GM12878 (cell line): ENCODE measurements at regions not wholly inside any gene's neighbourhood (a gene's known extent, or its start where the extent isn't known, plus 50 kb on each side); places are given as distances from the start of the nearest gene placed in this dataset.

Source experiments
- ATAC-seq: fragments of 200-7000 bp; cut with Tn5 transposase; 3 replicates; pipeline ENCODE4 v1.9.1; 2020; ENCODE audit warnings: mild to moderate bottlenecking, moderate library complexity
- BruUV-seq: library from RNA; stranded (reverse); fragments of 400-500 nt; replicated peaks from 2 replicates; lab custom pipeline; 2021; lab: Mats Ljungman, UMichigan
- CTCF ChIA-PET: fragments of 300-600 bp; sonication (Branson Sonifier 250); formaldehyde crosslinking; extraction: SDS; loops from one replicate; lab custom pipeline; 2021; ENCODE audit warnings: inconsistent platforms; lab: Yijun Ruan, JAX
- POLR2A ChIA-PET: fragments of 350-600 bp; formaldehyde crosslinking; extraction: SDS; loops from one replicate; lab custom pipeline; 2021; ENCODE audit warnings: inconsistent platforms; lab: Charles Lee
- RAD21 ChIA-PET: fragments of 300-600 bp; sonication (Branson Sonifier 250); formaldehyde crosslinking; loops from one replicate; lab custom pipeline; 2023; ENCODE audit warnings: antibody characterized with exemption; ENCODE audit not compliant: unreplicated experiment; lab: Charles Lee
- SMC1A ChIA-PET: fragments of 300-600 bp; sonication (Branson Sonifier 250); formaldehyde crosslinking; loops from one replicate; lab custom pipeline; 2023; ENCODE audit not compliant: unreplicated experiment, uncharacterized antibody; lab: Charles Lee
- DNase-seq: peaks from one replicate; pipeline ENCODE4 v3.0.0-alpha.2; 2011; ENCODE audit warnings: low read depth, low spot score
- FAIRE-seq: peaks from 3 replicates; lab custom pipeline; 2011; peaks lifted over from hg19 to GRCh38; lab: Jason Lieb, UNC
- H2AFZ ChIP-seq: 2 replicates; pipeline ENCODE4 v1.6.0; 2011; ENCODE audit warnings: low read depth, low read length, control low read depth; ENCODE audit not compliant: control insufficient read depth
- H3K27ac ChIP-seq: 2 replicates; pipeline ENCODE4 v1.5.1; 2011; ENCODE audit warnings: control low read depth; ENCODE audit not compliant: control insufficient read depth, insufficient read depth
- H3K27me3 ChIP-seq, 2 experiments: replicated peaks in 1 of 2; 2 replicates each; pipeline versions ENCODE4 v1.6.0 to v1.6.1; 2011; ENCODE audit warnings: low read length in 1 of 2; ENCODE audit not compliant: control insufficient read depth in 2 of 2, insufficient read depth in 2 of 2
- H3K36me3 ChIP-seq, 2 experiments: 2 replicates each; pipeline ENCODE4 v1.5.1; 2011; ENCODE audit warnings: low read length in 1 of 2; ENCODE audit not compliant: control insufficient read depth in 2 of 2, insufficient read depth in 2 of 2
- H3K4me1 ChIP-seq: 2 replicates; pipeline ENCODE4 v1.6.1; 2011; ENCODE audit warnings: mild to moderate bottlenecking, low read length, moderate library complexity, mixed read lengths; ENCODE audit not compliant: control insufficient read depth, insufficient read depth
- H3K4me2 ChIP-seq: 2 replicates; pipeline ENCODE4 v1.6.0; 2011; ENCODE audit warnings: control low read depth; ENCODE audit not compliant: control insufficient read depth, insufficient read depth
- H3K4me3 ChIP-seq: fragments of 200-600 bp; sonication (generic); 2 replicates; pipeline ENCODE4 v1.5.1; 2016
- H3K79me2 ChIP-seq: 2 replicates; pipeline ENCODE4 v1.6.0; 2011; ENCODE audit warnings: low read length; ENCODE audit not compliant: control insufficient read depth, insufficient read depth
- H3K9ac ChIP-seq: 2 replicates; pipeline ENCODE4 v1.8.0; 2011; ENCODE audit warnings: low read length, control low read depth, mixed read lengths; ENCODE audit not compliant: control insufficient read depth, insufficient read depth
- H3K9me3 ChIP-seq: replicated peaks from 3 replicates; pipeline ENCODE4 v1.5.1; 2011; ENCODE audit warnings: mild to moderate bottlenecking, low read length; ENCODE audit not compliant: control insufficient read depth, insufficient read depth
- H4K20me1 ChIP-seq: 2 replicates; pipeline ENCODE4 v1.6.0; 2011; ENCODE audit not compliant: control insufficient read depth, insufficient read depth
- ASH2L ChIP-seq: fragments of 300-600, 200-600 bp; sonication (generic); IDR thresholded peaks from 2 replicates; pipeline ENCODE4 v1.6.1; 2017; ENCODE audit warnings: low read depth, mild to moderate bottlenecking, borderline replicate concordance
- BCL11A ChIP-seq: IDR thresholded peaks from 2 replicates; pipeline ENCODE4 v1.6.1; 2011; ENCODE audit warnings: low read depth, low read length
- BRCA1 ChIP-seq: IDR thresholded peaks from 2 replicates; pipeline ENCODE4 v1.6.1; 2011; ENCODE audit warnings: low read depth, low read length, improper control_type of control experiment
- HCFC1 ChIP-seq: fragments of 150-350 bp; IDR thresholded peaks from 2 replicates; pipeline ENCODE4 v1.6.1; 2014; ENCODE audit warnings: low read length
- IKZF2 ChIP-seq, 2 experiments: fragments of 450-650 bp; IDR thresholded peaks; 2 replicates each; pipeline ENCODE4 v1.6.1; 2017; ENCODE audit warnings: mild to moderate bottlenecking in 2 of 2, moderate library complexity in 2 of 2
- JUNB ChIP-seq: IDR thresholded peaks from 2 replicates; pipeline ENCODE4 v1.6.1; 2016; ENCODE audit warnings: antibody characterized with exemption, mild to moderate bottlenecking
- JUND ChIP-seq: IDR thresholded peaks from 2 replicates; pipeline ENCODE4 v1.6.1; 2012; ENCODE audit warnings: low read depth, mild to moderate bottlenecking, low read length, improper control_type of control experiment, moderate library complexity
- MEF2A ChIP-seq: IDR thresholded peaks from 2 replicates; pipeline ENCODE4 v1.6.1; 2011; ENCODE audit warnings: low read depth, mild to moderate bottlenecking, low read length, moderate library complexity; ENCODE audit not compliant: insufficient read depth
- MTA2 ChIP-seq: fragments of 450-650 bp; IDR thresholded peaks from 2 replicates; pipeline ENCODE4 v1.6.1; 2016; ENCODE audit warnings: low read depth, mild to moderate bottlenecking, moderate library complexity
- NFIC ChIP-seq: IDR thresholded peaks from 2 replicates; pipeline ENCODE4 v1.6.1; 2012; ENCODE audit warnings: low read depth, mild to moderate bottlenecking, inconsistent platforms, low read length, moderate library complexity
- POLR2A ChIP-seq: IDR thresholded peaks from 2 replicates; pipeline ENCODE4 v1.6.1; 2011; ENCODE audit warnings: low read depth, mild to moderate bottlenecking, low read length
- RAD21 ChIP-seq: IDR thresholded peaks from 2 replicates; pipeline ENCODE4 v1.6.1; 2011; ENCODE audit warnings: mild to moderate bottlenecking, low read depth, low read length, moderate library complexity; ENCODE audit not compliant: insufficient read depth
- RUNX3 ChIP-seq: IDR thresholded peaks from 2 replicates; pipeline ENCODE4 v1.6.1; 2012; ENCODE audit warnings: low read length, inconsistent platforms
- SIN3A ChIP-seq: IDR thresholded peaks from 2 replicates; pipeline ENCODE4 v1.6.1; 2012; ENCODE audit warnings: low read depth, low read length, improper control_type of control experiment
- SRF ChIP-seq, 2 experiments: IDR thresholded peaks; 2 replicates each; pipeline ENCODE4 v1.6.1; 2011; ENCODE audit warnings: low read depth in 2 of 2, low read length in 2 of 2, mild to moderate bottlenecking in 1 of 2, moderate library complexity in 1 of 2
- STAT1 ChIP-seq: fragments of 450-650 bp; conservative IDR thresholded peaks from 2 replicates; pipeline ENCODE4 v1.6.1; 2014; ENCODE audit warnings: antibody characterized with exemption, mild to moderate bottlenecking
- ZNF384 ChIP-seq: IDR thresholded peaks from 2 replicates; pipeline ENCODE4 v1.6.1; 2012; ENCODE audit warnings: low read depth, mild to moderate bottlenecking, low read length, improper control_type of control experiment, borderline replicate concordance
- WGBS: methylation state at CpG from one replicate; pipeline ENCODE4 v1.1.6; 2016; ENCODE audit warnings: low lambda C conversion rate; ENCODE audit not compliant: insufficient replicate concordance, insufficient coverage; ENCODE audit errors: missing lambda C conversion rate; 5-methylcytosine and 5-hydroxymethylcytosine counted together
- in situ Hi-C: fragments of 300-500 bp; cut with MboI; formaldehyde crosslinking; loops from 9 replicates; pipeline ENCODE4 v1.14.3; 2018; ENCODE audit warnings: mixed read lengths
- intact Hi-C: fragments of 100-400 bp; cut with micrococcal nuclease; formaldehyde crosslinking; loops from one replicate; pipeline ENCODE4 v1.14.2; 2022; ENCODE audit not compliant: unreplicated experiment
- TF ChIP-seq, protein P1 (sequence below): fragments of 450-650 bp; IDR thresholded peaks from 2 replicates; pipeline ENCODE4 v1.6.1; 2017; ENCODE audit warnings: mild to moderate bottlenecking
- TF ChIP-seq, protein P2 (sequence below): IDR thresholded peaks from 2 replicates; pipeline ENCODE4 v1.6.1; 2012; ENCODE audit warnings: low read depth, low read length, improper control_type of control experiment

DNA sequence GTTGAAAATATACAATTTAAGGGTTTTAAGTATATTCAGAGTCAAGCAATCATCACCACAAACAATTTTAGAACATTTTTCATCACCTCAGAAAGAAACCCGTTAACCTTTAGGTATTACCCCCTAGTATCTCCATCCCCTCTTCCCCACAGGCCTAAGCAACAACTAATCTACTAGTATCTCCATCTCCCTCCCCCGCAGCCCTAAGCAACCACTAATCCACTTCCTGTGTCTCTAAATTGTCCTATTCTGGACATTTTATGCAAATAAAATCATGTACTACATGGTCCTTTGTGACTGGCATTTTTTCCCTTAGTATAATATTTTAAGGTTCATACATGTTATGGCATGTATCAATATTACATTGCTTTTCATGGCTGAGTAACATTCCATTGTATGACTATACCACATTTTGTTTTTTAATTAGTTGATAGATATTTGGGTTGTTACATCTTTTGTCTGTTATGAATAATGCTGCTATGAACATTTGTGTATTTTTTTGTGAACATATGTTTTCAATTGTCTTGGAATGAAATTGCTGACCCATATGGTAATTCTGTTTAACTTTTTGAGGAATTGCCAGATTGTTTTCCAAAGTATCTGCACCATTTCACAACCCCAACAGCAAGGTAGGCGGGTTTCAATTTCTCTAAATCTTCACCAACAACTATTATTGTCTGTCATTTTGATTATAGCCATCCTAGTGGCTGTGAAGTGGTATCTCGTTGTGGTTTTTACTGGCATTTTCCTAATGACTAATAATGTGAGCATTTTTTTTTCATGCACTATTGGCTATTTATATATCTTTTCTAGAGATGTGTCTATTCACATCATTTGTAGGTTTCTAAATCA lies 215.6 kb upstream of the CD96 start:
- ATAC-seq = no peak; the same call in 2 of the 3 replicates
- 16% methylated on average over 4 of the region's 4 CpGs for WGBS

DNA sequence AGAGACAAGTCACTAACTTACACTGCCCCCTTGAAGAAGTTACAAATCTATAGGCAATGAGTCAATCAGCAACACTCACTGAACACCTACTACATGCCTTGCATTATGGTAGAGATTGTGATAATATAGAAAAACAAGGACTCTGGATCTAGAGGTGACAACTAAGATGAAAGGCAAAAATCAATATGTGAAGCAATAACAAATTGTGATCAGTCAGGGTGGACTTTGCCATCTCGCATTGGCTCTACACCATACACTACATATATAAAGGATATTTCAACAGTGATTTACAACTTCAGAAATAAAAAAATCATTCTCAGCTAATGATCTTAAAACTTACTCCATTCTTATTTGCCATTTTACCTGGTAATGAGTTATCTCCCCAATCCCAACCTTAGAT lies 210.7 kb upstream of the CD96 start:
- no peak overlapping the region for H3K27ac ChIP-seq
- ChIA-PET POLR2A (no interaction called here), SMC1A (no interaction called here), CTCF (interaction anchor here (0.8 kb wide), 1 partner anchor 61 kb away, joined by 3 read pairs; no protein-coding TSS in a partner anchor), RAD21 (no interaction called here)
- H4K20me1 ChIP-seq = no peaks in the 10 kb centered on the region
- no peaks in the 10 kb centered on the region for H3K27me3 ChIP-seq
- no peak overlapping the region for H3K9ac ChIP-seq
- no peak overlapping the region for H3K4me2 ChIP-seq
- no peak for ATAC-seq
- H3K4me1 ChIP-seq = no peaks in the 10 kb centered on the region
- no peaks in the 10 kb centered on the region for H3K36me3 ChIP-seq
- peak; percentile 7 for FAIRE-seq
- H3K79me2 ChIP-seq = no peaks in the 10 kb centered on the region
- no peak for DNase-seq
- no TSS peak for BruUV-seq
- in situ Hi-C loops = no loop called here
- WGBS = 94% methylated on average over 1 of the region's 1 CpG
- no peak overlapping the region for H3K4me3 ChIP-seq
- no peaks in the 10 kb centered on the region for H3K9me3 ChIP-seq
- no peak overlapping the region for H2AFZ ChIP-seq
- intact Hi-C loops = no loop called here
- TF ChIP-seq BCL11A (no peak), ASH2L (no peak), STAT1 (no peak), NFIC (no peak), JUND (no peak)
- TF ChIP-seq, protein P1, sequence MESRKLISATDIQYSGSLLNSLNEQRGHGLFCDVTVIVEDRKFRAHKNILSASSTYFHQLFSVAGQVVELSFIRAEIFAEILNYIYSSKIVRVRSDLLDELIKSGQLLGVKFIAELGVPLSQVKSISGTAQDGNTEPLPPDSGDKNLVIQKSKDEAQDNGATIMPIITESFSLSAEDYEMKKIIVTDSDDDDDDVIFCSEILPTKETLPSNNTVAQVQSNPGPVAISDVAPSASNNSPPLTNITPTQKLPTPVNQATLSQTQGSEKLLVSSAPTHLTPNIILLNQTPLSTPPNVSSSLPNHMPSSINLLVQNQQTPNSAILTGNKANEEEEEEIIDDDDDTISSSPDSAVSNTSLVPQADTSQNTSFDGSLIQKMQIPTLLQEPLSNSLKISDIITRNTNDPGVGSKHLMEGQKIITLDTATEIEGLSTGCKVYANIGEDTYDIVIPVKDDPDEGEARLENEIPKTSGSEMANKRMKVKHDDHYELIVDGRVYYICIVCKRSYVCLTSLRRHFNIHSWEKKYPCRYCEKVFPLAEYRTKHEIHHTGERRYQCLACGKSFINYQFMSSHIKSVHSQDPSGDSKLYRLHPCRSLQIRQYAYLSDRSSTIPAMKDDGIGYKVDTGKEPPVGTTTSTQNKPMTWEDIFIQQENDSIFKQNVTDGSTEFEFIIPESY = no peak

More for the DNA sequence above, 215.6 kb upstream of the CD96 start:
- RAD21 ChIA-PET = no interaction called here
- Histone ChIP-seq H3K4me1 (no peaks in the 10 kb centered on the region), H3K4me3 (no peak overlapping the region), H2AFZ (no peak overlapping the region), H3K9me3 (no peaks in the 10 kb centered on the region), H4K20me1 (no peaks in the 10 kb centered on the region), H3K27me3 (no peaks in the 10 kb centered on the region), H3K27ac (no peak overlapping the region), H3K9ac (no peak overlapping the region), H3K4me2 (no peak overlapping the region), H3K36me3 (no peaks in the 10 kb centered on the region), H3K79me2 (no peaks in the 10 kb centered on the region)
- SMC1A ChIA-PET = no interaction called here
- in situ Hi-C loops (no loop called here), intact Hi-C loops (no loop called here)
- CTCF ChIA-PET = no interaction called here
- no TSS peak for BruUV-seq
- POLR2A ChIA-PET = no interaction called here
- no peak for TF ChIP-seq SIN3A
- no peak for TF ChIP-seq BRCA1
- TF ChIP-seq HCFC1 = no peak
- 0 out of 2 replicates have a peak, but pooled peaks have one; percentile 15 for TF ChIP-seq MEF2A
- peak in 1 of 2 experiments; percentile 31; a peak in 1 of 4 replicates for TF ChIP-seq SRF (IDR thresholded peaks at IDR 0.05; ENCODE audit: low read depth in 2 of 2, low read length in 2 of 2)
- no peak for TF ChIP-seq RAD21
- no peak for TF ChIP-seq MTA2
- TF ChIP-seq RUNX3 = peak; percentile 41
- TF ChIP-seq, protein P2, sequence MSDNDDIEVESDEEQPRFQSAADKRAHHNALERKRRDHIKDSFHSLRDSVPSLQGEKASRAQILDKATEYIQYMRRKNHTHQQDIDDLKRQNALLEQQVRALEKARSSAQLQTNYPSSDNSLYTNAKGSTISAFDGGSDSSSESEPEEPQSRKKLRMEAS = no peak
- no peak for TF ChIP-seq ZNF384
- TF ChIP-seq IKZF2 (IDR thresholded peaks at IDR 0.05) = no peak; a peak in 1 of 4 replicates
- no peak for TF ChIP-seq POLR2A
- peak; percentile 28; the same call in 1 of the 2 replicates for TF ChIP-seq JUNB
- DNase-seq (no peak), FAIRE-seq (no peak)
